GM12873 (cell line): ENCODE measurements at regions not wholly inside any gene's neighbourhood (a gene's known extent, or its start where the extent isn't known, plus 50 kb on each side); places are given as distances from the start of the nearest gene placed in this dataset.
A peak's percentile ranks its signal among the peaks of the same experiment; 100 is the strongest.

Experiments used
- TF ChIP-seq, protein P1 (sequence below): IDR thresholded peaks from 2 replicates; pipeline ENCODE4 v1.5.1; 2012; ENCODE audit warnings: low read depth, mild to moderate bottlenecking, moderate library complexity, low read length, control low read depth; ENCODE audit not compliant: insufficient read depth; ENCODE audit errors: missing control alignments

DNA sequence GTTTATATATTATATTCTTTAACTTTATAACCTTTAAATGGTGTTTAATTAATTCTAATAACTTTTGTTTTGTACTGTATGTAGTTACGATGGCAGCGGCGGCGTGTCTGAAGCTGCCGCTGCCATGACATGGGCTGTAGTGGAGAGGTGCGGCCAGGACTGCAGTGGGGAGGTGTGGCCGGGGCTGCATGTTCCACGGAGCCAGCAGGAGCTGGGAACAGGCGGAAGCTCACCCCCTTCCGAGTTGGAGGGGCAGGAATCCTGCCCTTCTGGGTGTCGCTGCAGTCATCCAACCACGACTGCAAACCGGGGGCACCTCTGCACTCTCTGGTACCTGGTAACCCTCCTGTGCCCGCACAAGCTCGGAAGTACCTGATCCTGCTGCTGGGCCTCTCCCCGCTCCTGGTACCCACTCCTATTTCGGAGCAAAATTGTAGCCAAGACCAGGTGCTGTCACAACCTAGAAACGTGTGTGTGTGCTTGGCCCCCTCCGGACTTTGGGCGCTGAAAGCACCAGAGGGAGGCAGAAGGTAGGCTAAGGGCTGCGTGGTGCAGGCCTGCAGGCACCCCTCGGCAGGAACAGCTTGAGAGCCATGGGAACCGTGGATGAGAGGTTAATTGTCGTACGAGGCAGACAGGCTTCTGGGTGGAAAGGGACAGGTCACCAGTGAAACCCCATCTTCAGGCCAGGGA is 1329.7 kb upstream of the SLC39A10 start:
- TF ChIP-seq, protein P1, sequence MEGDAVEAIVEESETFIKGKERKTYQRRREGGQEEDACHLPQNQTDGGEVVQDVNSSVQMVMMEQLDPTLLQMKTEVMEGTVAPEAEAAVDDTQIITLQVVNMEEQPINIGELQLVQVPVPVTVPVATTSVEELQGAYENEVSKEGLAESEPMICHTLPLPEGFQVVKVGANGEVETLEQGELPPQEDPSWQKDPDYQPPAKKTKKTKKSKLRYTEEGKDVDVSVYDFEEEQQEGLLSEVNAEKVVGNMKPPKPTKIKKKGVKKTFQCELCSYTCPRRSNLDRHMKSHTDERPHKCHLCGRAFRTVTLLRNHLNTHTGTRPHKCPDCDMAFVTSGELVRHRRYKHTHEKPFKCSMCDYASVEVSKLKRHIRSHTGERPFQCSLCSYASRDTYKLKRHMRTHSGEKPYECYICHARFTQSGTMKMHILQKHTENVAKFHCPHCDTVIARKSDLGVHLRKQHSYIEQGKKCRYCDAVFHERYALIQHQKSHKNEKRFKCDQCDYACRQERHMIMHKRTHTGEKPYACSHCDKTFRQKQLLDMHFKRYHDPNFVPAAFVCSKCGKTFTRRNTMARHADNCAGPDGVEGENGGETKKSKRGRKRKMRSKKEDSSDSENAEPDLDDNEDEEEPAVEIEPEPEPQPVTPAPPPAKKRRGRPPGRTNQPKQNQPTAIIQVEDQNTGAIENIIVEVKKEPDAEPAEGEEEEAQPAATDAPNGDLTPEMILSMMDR: no peak

DNA sequence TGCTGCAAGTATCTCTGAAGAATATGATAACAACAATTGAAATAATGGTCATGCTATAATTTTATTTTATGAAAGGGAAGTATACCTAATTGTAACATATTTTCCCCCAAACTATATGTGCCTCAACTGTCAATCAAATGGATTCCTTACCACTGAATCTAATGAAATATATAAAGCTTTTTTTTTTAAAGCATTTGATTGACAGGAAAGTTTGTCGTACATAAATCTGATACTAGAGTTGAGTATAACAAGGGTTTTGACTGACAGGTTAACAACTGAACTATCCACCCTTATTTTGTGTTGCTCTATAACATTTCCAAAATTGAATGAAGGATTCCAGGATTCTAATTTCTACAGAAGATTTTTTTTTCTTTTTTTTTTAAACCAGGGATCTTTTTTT is 1333.3 kb upstream of the SLC39A10 start:
- TF ChIP-seq, protein P1: no peak

DNA sequence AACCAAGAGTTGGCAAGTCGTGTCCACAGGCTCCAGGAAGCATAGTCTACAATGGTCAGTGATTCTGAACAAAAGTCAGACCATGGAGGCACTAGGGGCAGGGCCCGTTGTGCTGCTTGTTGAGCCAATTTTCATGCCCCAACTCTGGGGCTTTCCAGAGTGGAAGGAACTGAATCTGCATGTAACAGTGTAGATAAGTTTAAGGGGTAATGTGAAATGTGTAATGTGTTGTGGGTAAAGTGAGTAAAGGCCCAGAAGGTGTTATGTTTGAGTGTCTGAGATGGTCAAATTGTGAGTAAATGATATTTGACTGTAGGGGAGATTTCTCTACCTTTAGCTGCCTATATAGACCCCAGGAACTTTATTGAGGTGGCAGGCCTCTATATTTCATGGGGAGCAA is 1336.5 kb upstream of the SLC39A10 start:
- TF ChIP-seq, protein P1: no peak

DNA sequence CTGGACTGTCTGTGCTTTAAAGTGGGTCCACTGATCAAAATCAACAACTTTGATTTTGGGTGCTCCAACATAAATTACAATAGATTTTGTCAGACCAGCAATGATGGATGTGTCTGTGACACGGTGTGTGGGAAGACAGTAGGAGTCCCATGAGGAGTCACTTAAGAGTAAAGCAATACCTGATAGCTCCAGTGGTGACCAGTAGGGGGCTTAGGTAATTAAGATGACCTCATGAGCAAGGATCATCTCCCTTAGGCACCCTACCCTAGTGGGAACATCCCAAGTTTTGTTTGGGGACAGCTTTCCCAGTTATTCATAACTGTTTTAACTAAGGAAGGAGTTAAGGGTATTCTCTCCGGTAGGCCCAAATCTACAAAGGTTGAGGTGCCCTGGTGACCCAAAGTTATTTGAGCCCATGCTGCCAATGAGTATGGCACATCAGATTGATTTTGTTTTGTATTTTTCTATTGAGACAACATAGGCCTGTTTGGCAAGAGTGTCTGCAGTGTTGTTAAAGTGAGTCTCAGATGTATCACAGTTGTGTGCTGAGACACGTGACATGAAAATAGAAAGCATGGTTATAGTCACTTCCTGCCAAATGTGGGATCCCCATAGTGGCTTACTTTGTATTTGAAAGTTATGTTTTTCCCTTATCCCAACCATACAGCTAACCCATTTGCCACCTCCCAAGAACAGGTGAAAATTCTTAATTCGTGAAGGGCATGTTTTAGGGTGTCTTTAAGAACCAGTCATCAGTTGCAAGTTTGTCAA is 1337.6 kb upstream of the SLC39A10 start:
- TF ChIP-seq, protein P1: peak; percentile 57

DNA sequence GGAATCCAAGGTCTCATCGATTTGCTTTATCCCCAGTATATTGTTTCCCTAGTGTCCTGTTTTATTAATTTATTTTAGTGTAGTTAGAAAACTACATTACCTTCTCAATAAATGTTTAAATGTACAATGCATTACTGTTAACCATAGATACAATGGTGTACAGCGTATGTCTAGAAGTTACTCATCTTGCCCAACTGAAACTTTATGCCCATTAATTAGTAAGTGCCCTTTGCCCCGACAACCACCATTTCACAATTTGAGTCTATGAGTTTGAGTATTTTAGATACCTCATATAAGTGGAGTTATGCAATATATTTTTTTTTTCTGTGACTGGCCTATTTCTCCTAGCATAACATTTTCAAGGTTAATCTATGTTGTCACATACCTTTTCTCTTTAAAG is 1343.0 kb upstream of the SLC39A10 start:
- TF ChIP-seq, protein P1: no peak

DNA sequence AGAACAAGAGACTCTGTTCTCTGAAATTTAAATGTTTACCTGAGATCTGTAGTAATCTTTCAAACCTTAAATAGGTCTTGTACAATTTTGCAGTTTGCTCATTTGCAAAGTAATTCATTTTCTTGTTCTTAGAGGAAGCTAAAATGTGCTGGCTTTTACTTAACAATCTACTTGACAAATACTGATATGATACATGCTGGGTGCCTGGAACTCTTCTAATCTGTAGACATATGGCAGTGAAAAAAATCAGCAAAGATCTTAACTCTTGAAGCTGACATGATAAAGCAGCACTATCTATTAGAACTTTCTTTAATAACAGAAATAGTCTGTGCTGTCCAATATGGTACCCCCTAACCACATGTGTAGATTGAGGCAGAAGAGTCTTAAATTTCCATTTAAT is 1352.8 kb upstream of the SLC39A10 start:
- TF ChIP-seq, protein P1: no peak

DNA sequence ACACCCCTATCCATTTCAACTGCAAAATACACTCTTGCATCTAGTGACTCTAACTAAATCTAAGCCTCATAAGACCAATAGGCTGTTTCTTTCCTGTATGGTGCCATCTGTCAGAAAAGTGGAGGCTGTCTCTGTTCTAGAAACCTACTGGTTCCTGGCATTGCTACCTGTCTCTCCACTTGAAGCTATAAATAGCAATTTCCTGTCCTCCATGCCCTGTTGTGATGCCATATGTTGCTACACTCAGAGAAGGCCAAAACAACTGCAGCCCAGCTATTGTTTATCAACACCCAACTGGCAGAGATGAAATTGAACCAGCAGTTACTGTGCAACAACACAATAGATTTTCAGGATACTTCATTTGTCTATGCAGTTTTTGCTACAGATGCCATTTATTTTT is 1355.1 kb upstream of the SLC39A10 start:
- TF ChIP-seq, protein P1: no peak
